Hematopoietic multipotent progenitor cell treated with erythropoietin and hydrocortisone succinate and interleukin-3 and kit ligand, for 4 days (in vitro differentiated cells): ENCODE measurements at regions not wholly inside any gene's neighbourhood (a gene's known extent, or its start where the extent isn't known, plus 50 kb on each side); places are given as distances from the start of the nearest gene placed in this dataset.

ENCODE experiments used
- DNase-seq: peaks from one replicate; pipeline ENCODE4 v3.0.0-alpha.2; 2015

GRCh38 chr4:156643826-156644225 lies 327.8 kb downstream of the PDGFC start:
- no peak for DNase-seq

- DNase-seq, result no peak
Observed at GRCh38 chr4:156642161-156642560, 329.4 kb downstream of the PDGFC start.

GRCh38 chr4:156638925-156639605 lies 332.5 kb downstream of the PDGFC start:
- DNase-seq, result no peak

GRCh38 chr4:156638334-156638733 lies 333.3 kb downstream of the PDGFC start:
- no peak for DNase-seq

GRCh38 chr4:156636381-156636780 lies 335.2 kb downstream of the PDGFC start:
- no peak for DNase-seq

- DNase-seq, result no peak
Observed at GRCh38 chr4:156635051-156635450, 336.5 kb downstream of the PDGFC start.

GRCh38 chr4:156634612-156635011 lies 337.0 kb downstream of the PDGFC start:
- no peak for DNase-seq

GRCh38 chr4:156633847-156634246 lies 337.8 kb downstream of the PDGFC start:
- no peak for DNase-seq

- no peak for DNase-seq
Observed at GRCh38 chr4:156628858-156629257, 342.7 kb downstream of the PDGFC start.

- DNase-seq, result no peak
Observed at GRCh38 chr4:156623376-156623775, 348.2 kb downstream of the PDGFC start.

GRCh38 chr4:156620786-156621185 lies 350.8 kb downstream of the PDGFC start:
- no peak for DNase-seq

GRCh38 chr4:156619154-156619934 lies 352.3 kb downstream of the PDGFC start:
- no peak for DNase-seq

GRCh38 chr4:156615066-156615531 lies 356.5 kb downstream of the PDGFC start:
- DNase-seq, result no peak

GRCh38 chr4:156614536-156614935 lies 357.1 kb downstream of the PDGFC start:
- DNase-seq, result no peak

- DNase-seq, result no peak
Observed at GRCh38 chr4:156609421-156609820, 362.2 kb downstream of the PDGFC start.

GRCh38 chr4:156608651-156609050 lies 362.9 kb downstream of the PDGFC start:
- no peak for DNase-seq

- DNase-seq, result no peak
Observed at GRCh38 chr4:156607478-156607857, 364.1 kb downstream of the PDGFC start.

- DNase-seq, result no peak
Observed at GRCh38 chr4:156606554-156607477, 364.8 kb downstream of the PDGFC start.

- DNase-seq, result no peak
Observed at GRCh38 chr4:156598138-156598681, 373.4 kb downstream of the PDGFC start.

GRCh38 chr4:156596706-156597329 lies 374.8 kb downstream of the PDGFC start:
- DNase-seq, result no peak

- no peak for DNase-seq
Observed at GRCh38 chr4:156596026-156596425, 375.6 kb downstream of the PDGFC start.

- DNase-seq, result no peak
Observed at GRCh38 chr4:156595041-156595440, 376.6 kb downstream of the PDGFC start.
